ENCODE measurements at regions not wholly inside any gene's neighbourhood (a gene's known extent, or its start where the extent isn't known, plus 50 kb on each side); places are given as distances from the start of the nearest gene placed in this dataset.

DNA sequence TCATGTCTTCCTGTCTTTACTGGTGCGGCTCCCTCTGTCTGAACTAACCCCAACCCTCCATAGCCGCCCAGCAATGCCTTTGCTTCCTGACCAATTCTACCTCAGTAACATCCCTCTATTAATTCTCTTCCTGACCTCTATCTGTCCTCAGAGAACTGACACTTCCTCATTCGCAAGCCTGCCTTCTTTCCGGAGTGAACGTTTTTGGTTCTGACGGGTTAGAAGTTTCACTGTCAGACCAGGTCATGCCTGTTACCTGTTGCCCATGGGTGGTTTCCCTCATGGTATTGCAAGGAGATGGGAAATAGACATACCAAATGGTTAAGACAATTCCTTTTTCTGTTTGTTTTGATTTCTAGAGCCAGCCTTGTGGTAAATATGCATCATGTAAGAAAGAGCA, 453.4 kb upstream of the SLC14A2 start:
- no peak overlapping the region for H3K4me3 ChIP-seq (ENCODE audit: insufficient read depth, low read depth, low read length)
- H3K27ac ChIP-seq (ENCODE audit: insufficient read depth, low read length) = no peak overlapping the region
- no peak overlapping the region for H2BK20ac ChIP-seq (ENCODE audit: low read depth, low read length)
- no peaks in the 10 kb centered on the region; the same call in 1 of the 2 replicates for H4K20me1 ChIP-seq (ENCODE audit: insufficient read depth, low read length)
- H3K14ac ChIP-seq (replicated peaks; ENCODE audit: low read depth, low read length) = no peak overlapping the region
- H4K5ac ChIP-seq (ENCODE audit: low read depth, low read length) = no peak overlapping the region
- no peak overlapping the region for H2AK9ac ChIP-seq (replicated peaks; ENCODE audit: low read depth, low read length, poor library complexity)
- no peaks in the 10 kb centered on the region for H3K36me3 ChIP-seq (ENCODE audit: control insufficient read depth, insufficient read depth, low read length)
- in situ Hi-C loops (cut with MboI; ENCODE audit: low sequenced_read_pairs) = no loop called here
- no peak overlapping the region for H4K91ac ChIP-seq (ENCODE audit: insufficient read depth, low read depth, low read length)
- no peak overlapping the region for H2AFZ ChIP-seq (replicated peaks; ENCODE audit: low read length, poor library complexity)
- no peaks in the 10 kb centered on the region for H3K79me1 ChIP-seq (ENCODE audit: low read depth in 1 of 2, low read length in 2 of 2)
- no peak overlapping the region for H3K18ac ChIP-seq (ENCODE audit: low read depth, low read length)
- H3K4me2 ChIP-seq (ENCODE audit: low read depth, low read length) = no peak overlapping the region
- H2AK5ac ChIP-seq (ENCODE audit: low read depth, low read length) = no peak overlapping the region
- no peaks in the 10 kb centered on the region for H3K9me3 ChIP-seq (ENCODE audit: control insufficient read depth, insufficient read depth, low read length)
- H2BK15ac ChIP-seq (ENCODE audit: low read depth, low read length) = no peak overlapping the region
- H3K56ac ChIP-seq (ENCODE audit: extremely low read depth, insufficient read depth, low read length) = no peak overlapping the region
- H3K23ac ChIP-seq (ENCODE audit: low read depth, low read length) = no peak overlapping the region
- ATAC-seq (ENCODE audit: low read depth) (no peak), DNase-seq (no peak)
- dilution Hi-C loops (cut with HindIII; ENCODE audit: low sequenced_read_pairs, unreplicated experiment) = no loop called here
- no peak overlapping the region for H2BK5ac ChIP-seq (ENCODE audit: low read depth, low read length, poor library complexity, severe bottlenecking)
- H3K9ac ChIP-seq (ENCODE audit: low read depth, low read length) = no peak overlapping the region
- BruUV-seq (replicated peaks) = no TSS peak
- POLR2A ChIA-PET (ENCODE audit: unreplicated experiment) = no interaction called here
- intact Hi-C loops (cut with micrococcal nuclease) = no loop called here
- no peak overlapping the region for H4K8ac ChIP-seq (ENCODE audit: low read depth in 2 of 2, low read length in 2 of 2)
- WGBS, 2 experiments (ENCODE audit: extremely low coverage in 2 of 2, insufficient read length in 1 of 2) = 89% methylated on average over 2 of the region's 6 CpGs; no CpG with 5 or more reads in 1 of the 2 experiments
- peaks cover 5% of the 10 kb centered on the region for H3K9me1 ChIP-seq (ENCODE audit: insufficient read depth, low read length)
- TF ChIP-seq POLR2A (IDR thresholded peaks at IDR 0.05; ENCODE audit: low read depth, low read length) (no peak), MAZ (IDR thresholded peaks at IDR 0.05; ENCODE audit: borderline replicate concordance, low read depth, low read length) (no peak), CHD1 (IDR thresholded peaks at IDR 0.05; ENCODE audit: low read depth, low read length) (no peak), NFE2L2 (IDR thresholded peaks at IDR 0.05; ENCODE audit: low read depth, low read length) (no peak), CEBPB (IDR thresholded peaks at IDR 0.05; ENCODE audit: low read depth, low read length) (no peak), FOS (IDR thresholded peaks at IDR 0.05; ENCODE audit: low read depth, low read length) (no peak), ELK1 (IDR thresholded peaks at IDR 0.05; ENCODE audit: borderline replicate concordance, low read depth, low read length) (no peak), SMC3 (IDR thresholded peaks at IDR 0.05; ENCODE audit: low read depth, low read length) (no peak), BHLHE40 (IDR thresholded peaks at IDR 0.05; ENCODE audit: low read depth, low read length) (no peak), RAD21 (IDR thresholded peaks at IDR 0.05; ENCODE audit: low read length) (no peak), MXI1 (IDR thresholded peaks at IDR 0.05; ENCODE audit: borderline replicate concordance, low read depth, low read length) (no peak), RFX5 (IDR thresholded peaks at IDR 0.05; ENCODE audit: low read depth, low read length) (no peak), RCOR1 (IDR thresholded peaks at IDR 0.05; ENCODE audit: insufficient replicate concordance, low read length) (no peak), USF2 (IDR thresholded peaks at IDR 0.05; ENCODE audit: low read depth, low read length) (no peak), MAFK (IDR thresholded peaks at IDR 0.05; ENCODE audit: low read depth, low read length) (no peak)
- TF ChIP-seq, protein P1, sequence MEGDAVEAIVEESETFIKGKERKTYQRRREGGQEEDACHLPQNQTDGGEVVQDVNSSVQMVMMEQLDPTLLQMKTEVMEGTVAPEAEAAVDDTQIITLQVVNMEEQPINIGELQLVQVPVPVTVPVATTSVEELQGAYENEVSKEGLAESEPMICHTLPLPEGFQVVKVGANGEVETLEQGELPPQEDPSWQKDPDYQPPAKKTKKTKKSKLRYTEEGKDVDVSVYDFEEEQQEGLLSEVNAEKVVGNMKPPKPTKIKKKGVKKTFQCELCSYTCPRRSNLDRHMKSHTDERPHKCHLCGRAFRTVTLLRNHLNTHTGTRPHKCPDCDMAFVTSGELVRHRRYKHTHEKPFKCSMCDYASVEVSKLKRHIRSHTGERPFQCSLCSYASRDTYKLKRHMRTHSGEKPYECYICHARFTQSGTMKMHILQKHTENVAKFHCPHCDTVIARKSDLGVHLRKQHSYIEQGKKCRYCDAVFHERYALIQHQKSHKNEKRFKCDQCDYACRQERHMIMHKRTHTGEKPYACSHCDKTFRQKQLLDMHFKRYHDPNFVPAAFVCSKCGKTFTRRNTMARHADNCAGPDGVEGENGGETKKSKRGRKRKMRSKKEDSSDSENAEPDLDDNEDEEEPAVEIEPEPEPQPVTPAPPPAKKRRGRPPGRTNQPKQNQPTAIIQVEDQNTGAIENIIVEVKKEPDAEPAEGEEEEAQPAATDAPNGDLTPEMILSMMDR (conservative IDR thresholded peaks at IDR 0.05; ENCODE audit: low read depth, low read length) = no peak
- no peak overlapping the region for H2BK120ac ChIP-seq (ENCODE audit: low read depth, low read length)
- peaks cover 15% of the 10 kb centered on the region for H3K4me1 ChIP-seq (ENCODE audit: control insufficient read depth, insufficient read depth, low read length)
- H3K4ac ChIP-seq (ENCODE audit: low read depth, low read length) = no peak overlapping the region
- CTCF ChIA-PET = no interaction called here
- peaks cover 4% of the 10 kb centered on the region for H3K27me3 ChIP-seq (ENCODE audit: control insufficient read depth, insufficient read depth, low read length)

Measured in IMR-90 (cell line).